HCT116 (cell line): ENCODE measurements at regions not wholly inside any gene's neighbourhood (a gene's known extent, or its start where the extent isn't known, plus 50 kb on each side); places are given as distances from the start of the nearest gene placed in this dataset.
"Not testable (repeated sequence)": the region's sequence is repeated elsewhere in the genome, so short reads cannot be mapped to it uniquely, and the experiment has no call there.

Experiments used
- ATAC-seq: fragments of 200-7000 bp; cut with Tn5 transposase; 2 replicates; pipeline ENCODE4 v1.9.1; 2020; ENCODE audit warnings: mild to moderate bottlenecking, moderate library complexity
- BruUV-seq: library from RNA; stranded (reverse); fragments of 400-500 nt; replicated peaks from 2 replicates; lab custom pipeline; 2021; lab: Mats Ljungman, UMichigan
- CTCF ChIA-PET: fragments of 300-600 bp; sonication (Branson Sonifier 250); formaldehyde crosslinking; loops from one replicate; lab custom pipeline; 2021; ENCODE audit warnings: antibody characterized with exemption; lab: Charles Lee
- POLR2A ChIA-PET: fragments of 300-600, 350-600 bp; sonication (Branson Sonifier 250); formaldehyde crosslinking; loops from one replicate; lab custom pipeline; 2021; ENCODE audit warnings: antibody characterized with exemption; lab: Charles Lee
- RAD21 ChIA-PET, 2 experiments: fragments of 300-600 bp; sonication (Branson Sonifier 250); formaldehyde crosslinking; loops; one replicate each; lab custom pipeline; 2023; ENCODE audit warnings: low total read pairs in 2 of 2; ENCODE audit not compliant: uncharacterized antibody in 2 of 2, unreplicated experiment in 2 of 2, low non-redundant PET in 1 of 2; lab: Charles Lee
- DNase-seq: peaks from one replicate; pipeline ENCODE4 v3.0.0-alpha.2; 2010; ENCODE audit warnings: low read depth, low spot score
- H2AFZ ChIP-seq: fragments of 200-600 bp; shearing (Covaris generic), sonication (generic); 2 replicates; pipeline ENCODE4 v1.6.1; 2017; ENCODE audit warnings: low read depth, mixed run types, mixed read lengths, antibody characterized with exemption, low read length; ENCODE audit not compliant: poor library complexity, severe bottlenecking
- H3K27ac ChIP-seq: 2 replicates; pipeline ENCODE4 v1.5.1; 2012; ENCODE audit warnings: low read depth, low read length
- H3K27me3 ChIP-seq: fragments of 200-600 bp; sonication (generic); 2 replicates; pipeline ENCODE4 v1.6.1; 2016; ENCODE audit warnings: mixed run types, low read length, mixed read lengths; ENCODE audit not compliant: insufficient read depth
- H3K36me3 ChIP-seq, 2 experiments: fragments of 200-500 bp in 1 of 2; fragments of 200-600 bp in 1 of 2; sonication (Bioruptor generic) in 1 of 2; sonication (generic) in 1 of 2; 2 replicates each; pipeline versions ENCODE4 v1.5.1 to v1.6.1; 2014 to 2016; ENCODE audit warnings: low read length in 2 of 2, inconsistent platforms in 1 of 2, mixed read lengths in 1 of 2, mixed run types in 1 of 2; ENCODE audit not compliant: insufficient read depth in 2 of 2, control insufficient read depth in 1 of 2
- H3K4me1 ChIP-seq, 2 experiments: fragments of 200-600 bp in 1 of 2; sonication (generic) in 1 of 2; 2 replicates each; pipeline versions ENCODE4 v1.5.1 to v1.6.1; 2012 to 2017; ENCODE audit warnings: low read length in 2 of 2, inconsistent platforms in 1 of 2, mild to moderate bottlenecking in 1 of 2, mixed read lengths in 1 of 2, mixed run types in 1 of 2, moderate library complexity in 1 of 2; ENCODE audit not compliant: insufficient read depth in 2 of 2, control insufficient read depth in 1 of 2
- H3K4me2 ChIP-seq: fragments of 200-600 bp; sonication (generic); 2 replicates; pipeline ENCODE4 v1.6.1; 2017; ENCODE audit warnings: mixed run types, low read length, mixed read lengths
- H3K4me3 ChIP-seq, 2 experiments: fragments of 200-600 bp in 1 of 2; sonication (generic) in 1 of 2; replicated peaks in 1 of 2; 2 replicates each; pipeline ENCODE4 v1.5.1; 2011 to 2016; ENCODE audit warnings: low read length in 2 of 2, control low read depth in 1 of 2, low read depth in 1 of 2, mild to moderate bottlenecking in 1 of 2, mixed read lengths in 1 of 2, mixed run types in 1 of 2
- H3K79me2 ChIP-seq: fragments of 200-600 bp; sonication (generic); 2 replicates; pipeline ENCODE4 v1.6.1; 2017; ENCODE audit warnings: mild to moderate bottlenecking, mixed run types, low read length, moderate library complexity, mixed read lengths; ENCODE audit not compliant: insufficient read depth
- H3K9ac ChIP-seq: fragments of 200-600 bp; sonication (generic); 2 replicates; pipeline ENCODE4 v1.6.1; 2016; ENCODE audit warnings: low read length, mixed read lengths
- H3K9me2 ChIP-seq: fragments of 200-600 bp; sonication (generic), shearing (Covaris generic); 2 replicates; pipeline ENCODE4 v1.6.1; 2017; ENCODE audit warnings: mixed run types, mild to moderate bottlenecking, moderate library complexity; ENCODE audit not compliant: insufficient read depth
- H3K9me3 ChIP-seq, 2 experiments: fragments of 200-500 bp in 1 of 2; fragments of 200-600 bp in 1 of 2; sonication (Bioruptor generic) in 1 of 2; sonication (generic) in 1 of 2; 2 replicates each; pipeline ENCODE4 v1.6.1; 2014 to 2017; ENCODE audit warnings: low read length in 2 of 2, mixed read lengths in 2 of 2, inconsistent platforms in 1 of 2, low read depth in 1 of 2, mild to moderate bottlenecking in 1 of 2, mixed run types in 1 of 2, moderate library complexity in 1 of 2; ENCODE audit not compliant: control insufficient read depth in 1 of 2, insufficient read depth in 1 of 2
- H4K20me1 ChIP-seq: fragments of 200-600 bp; sonication (generic), shearing (Covaris generic); 2 replicates; pipeline ENCODE4 v1.6.1; 2017; ENCODE audit warnings: mixed run types, mild to moderate bottlenecking, moderate library complexity; ENCODE audit not compliant: insufficient read depth
- RAD21 ChIP-seq: IDR thresholded peaks from 2 replicates; pipeline ENCODE4 v1.6.1; 2012; ENCODE audit warnings: low read depth, mild to moderate bottlenecking
- intact Hi-C: fragments of 100-400 bp; cut with micrococcal nuclease; formaldehyde crosslinking; loops from 2 replicates; pipeline ENCODE4 v1.10.0; 2022
- TF ChIP-seq, protein P1 (sequence below), 3 experiments: fragments of 200-600 bp in 1 of 3; sonication (generic) in 1 of 3; IDR thresholded peaks in 2 of 3; conservative IDR thresholded peaks in 1 of 3; 2 replicates each; pipeline ENCODE4 v1.5.1; 2012 to 2017; ENCODE audit warnings: low read depth in 2 of 3, low read length in 2 of 3, antibody characterized with exemption in 1 of 3, borderline replicate concordance in 1 of 3, control low read depth in 1 of 3, mild to moderate bottlenecking in 1 of 3, mixed read lengths in 1 of 3, mixed run types in 1 of 3, moderate library complexity in 1 of 3; ENCODE audit not compliant: insufficient read depth in 1 of 3

DNA sequence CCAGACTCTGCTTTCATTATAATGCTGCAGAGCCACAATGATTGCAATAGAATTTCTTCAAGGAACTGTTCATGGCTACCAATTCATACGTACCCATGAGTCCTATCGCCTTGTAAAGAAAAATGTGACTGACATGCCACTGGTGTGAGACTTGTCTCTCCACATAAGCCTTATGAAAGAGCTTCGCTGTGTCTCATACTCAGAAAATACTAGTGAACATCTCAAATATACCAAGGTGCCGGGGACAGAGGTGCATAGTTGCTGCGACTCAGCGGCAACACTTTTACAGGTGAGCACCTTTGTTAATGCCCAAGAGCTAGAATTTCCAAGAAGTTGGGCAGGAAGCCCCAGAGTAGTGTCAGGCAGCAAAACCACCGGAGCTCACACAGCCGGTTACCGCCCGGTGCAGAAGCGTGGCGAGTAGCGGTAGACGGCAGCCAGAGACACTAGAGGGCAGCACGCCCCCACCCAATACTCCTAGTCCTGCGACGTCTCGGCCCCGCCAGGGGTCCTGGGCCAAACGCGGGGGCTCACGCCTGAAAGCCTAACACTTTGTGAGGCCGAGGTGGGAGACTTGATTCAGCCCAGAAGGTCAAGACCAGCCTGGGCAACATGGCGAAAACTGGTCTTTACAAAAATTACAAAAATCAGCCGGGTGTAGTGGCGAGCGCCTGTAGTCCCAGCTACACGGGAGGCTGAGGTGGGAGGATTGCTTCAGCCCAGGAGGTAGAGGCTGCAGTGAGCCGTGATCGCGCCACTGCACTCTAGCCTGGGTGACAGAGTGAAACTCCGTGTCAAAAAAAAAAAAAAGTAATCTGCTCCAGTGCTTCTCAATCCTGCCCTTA lies 50.5 kb upstream of the CCL21 start:
- not testable (repeated sequence) for H3K4me1 ChIP-seq, H3K79me2 ChIP-seq, H3K9ac ChIP-seq, H4K20me1 ChIP-seq, H3K27ac ChIP-seq
- CTCF ChIA-PET = interaction anchor here (0.5 to 2.4 kb wide), 27 partner anchors 9 to 751 kb away, joined by 3 to 28 read pairs (median 4); partner anchors contain the start of genes ATOSB, DNAJB5 and STOML2
- H3K4me3 ChIP-seq = peak overlapping the region; percentile 3 to 19; a peak in 1 of 4 replicates
- TF ChIP-seq, protein P1, sequence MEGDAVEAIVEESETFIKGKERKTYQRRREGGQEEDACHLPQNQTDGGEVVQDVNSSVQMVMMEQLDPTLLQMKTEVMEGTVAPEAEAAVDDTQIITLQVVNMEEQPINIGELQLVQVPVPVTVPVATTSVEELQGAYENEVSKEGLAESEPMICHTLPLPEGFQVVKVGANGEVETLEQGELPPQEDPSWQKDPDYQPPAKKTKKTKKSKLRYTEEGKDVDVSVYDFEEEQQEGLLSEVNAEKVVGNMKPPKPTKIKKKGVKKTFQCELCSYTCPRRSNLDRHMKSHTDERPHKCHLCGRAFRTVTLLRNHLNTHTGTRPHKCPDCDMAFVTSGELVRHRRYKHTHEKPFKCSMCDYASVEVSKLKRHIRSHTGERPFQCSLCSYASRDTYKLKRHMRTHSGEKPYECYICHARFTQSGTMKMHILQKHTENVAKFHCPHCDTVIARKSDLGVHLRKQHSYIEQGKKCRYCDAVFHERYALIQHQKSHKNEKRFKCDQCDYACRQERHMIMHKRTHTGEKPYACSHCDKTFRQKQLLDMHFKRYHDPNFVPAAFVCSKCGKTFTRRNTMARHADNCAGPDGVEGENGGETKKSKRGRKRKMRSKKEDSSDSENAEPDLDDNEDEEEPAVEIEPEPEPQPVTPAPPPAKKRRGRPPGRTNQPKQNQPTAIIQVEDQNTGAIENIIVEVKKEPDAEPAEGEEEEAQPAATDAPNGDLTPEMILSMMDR (IDR thresholded peaks at IDR 0.05 in 2 of 3, conservative IDR thresholded peaks at IDR 0.05 in 1 of 3; ENCODE audit: borderline replicate concordance in 1 of 3, insufficient read depth in 1 of 3, low read depth in 2 of 3, low read length in 2 of 3) = peak; percentile 82 to 85 (median 83)
- peak; percentile 88 for TF ChIP-seq RAD21
- TF ChIP-seq, all 23 proteins: peak for 2; not testable (repeated sequence) for 21
- H3K9me3 ChIP-seq, BruUV-seq, H3K9me2 ChIP-seq, H3K27me3 ChIP-seq, H3K36me3 ChIP-seq: not testable (repeated sequence)
- RAD21 ChIA-PET = interaction anchor here (0.7 to 1.8 kb wide), 8 partner anchors 15 to 291 kb away, joined by 3 to 5 read pairs (median 4); no protein-coding TSS in a partner anchor
- Histone ChIP-seq H2AFZ (peak overlapping the region; percentile 90), H3K4me2 (peak overlapping the region; percentile 67)
- intact Hi-C loops = loop anchor here (1.0 to 5.0 kb wide), 4 partner anchors 224 to 717 kb away; partner anchors contain the start of gene PIGO
- DNase-seq (peak; percentile 29), ATAC-seq (peak; percentile 100)
- POLR2A ChIA-PET = interaction anchor here (1.5 kb wide), 1 partner anchor 15 kb away, joined by 4 read pairs; no protein-coding TSS in a partner anchor
